HepG2 (cell line): ENCODE measurements at regions not wholly inside any gene's neighbourhood (a gene's known extent, or its start where the extent isn't known, plus 50 kb on each side); places are given as distances from the start of the nearest gene placed in this dataset.
"Not testable (repeated sequence)": the region's sequence is repeated elsewhere in the genome, so short reads cannot be mapped to it uniquely, and the experiment has no call there.

Source experiments
- ATAC-seq: fragments of 200-7000 bp; cut with Tn5 transposase; 3 replicates; pipeline ENCODE4 v1.9.1; 2020; ENCODE audit warnings: mild to moderate bottlenecking, moderate library complexity
- BruUV-seq: library from RNA; stranded (reverse); fragments of 400-500 nt; replicated peaks from 2 replicates; lab custom pipeline; 2021; lab: Mats Ljungman, UMichigan
- CTCF ChIA-PET: fragments of 300-600 bp; formaldehyde crosslinking; extraction: SDS; loops from one replicate; lab custom pipeline; 2021; ENCODE audit warnings: low total read pairs, inconsistent platforms, low intra/inter-chr PET ratio; lab: Yijun Ruan, JAX
- POLR2A ChIA-PET: fragments of 350-600 bp; sonication (Branson Sonifier 250); formaldehyde crosslinking; loops from one replicate; lab custom pipeline; 2020; ENCODE audit warnings: antibody characterized with exemption, inconsistent platforms; lab: Yijun Ruan, JAX
- DNase-seq: peaks from one replicate; pipeline ENCODE4 v3.0.0-alpha.2; 2015; ENCODE audit warnings: low spot score
- FAIRE-seq: peaks from 3 replicates; lab custom pipeline; 2011; peaks lifted over from hg19 to GRCh38; lab: Jason Lieb, UNC
- H2AFZ ChIP-seq: one replicate; pipeline ENCODE4 v1.6.1; 2011; ENCODE audit warnings: low read length, inconsistent platforms
- H3K27ac ChIP-seq: fragments of 300-600 bp; 3 replicates; pipeline ENCODE4 v1.8.0; 2011; ENCODE audit warnings: mixed run types, mild to moderate bottlenecking, mixed read lengths, low read length, inconsistent platforms; ENCODE audit not compliant: insufficient read depth; ENCODE audit errors: extremely low read length
- H3K27me3 ChIP-seq, 2 experiments: fragments of 200-600 bp in 1 of 2; 2 replicates in 1 of 2; 3 replicates in 1 of 2; pipeline versions ENCODE4 v1.6.0 to v1.8.0; 2011; ENCODE audit warnings: low read length in 2 of 2, mild to moderate bottlenecking in 2 of 2, moderate library complexity in 2 of 2, inconsistent platforms in 1 of 2; ENCODE audit not compliant: insufficient read depth in 2 of 2, control insufficient read depth in 1 of 2
- H3K36me3 ChIP-seq, 2 experiments: fragments of 200-600 bp in 1 of 2; replicated peaks in 1 of 2; 2 replicates in 1 of 2; 3 replicates in 1 of 2; pipeline versions ENCODE4 v1.5.1 to v1.8.0; 2011; ENCODE audit warnings: low read length in 2 of 2, inconsistent platforms in 1 of 2; ENCODE audit not compliant: insufficient read depth in 2 of 2, control insufficient read depth in 1 of 2
- H3K4me1 ChIP-seq: 2 replicates; pipeline ENCODE4 v1.5.1; 2012; ENCODE audit warnings: low read length, inconsistent platforms; ENCODE audit not compliant: insufficient read depth
- H3K4me2 ChIP-seq: 2 replicates; pipeline ENCODE4 v1.6.0; 2011; ENCODE audit warnings: low read depth, low read length, inconsistent platforms
- H3K4me3 ChIP-seq, 3 experiments: fragments of 200-600 bp in 1 of 3; sonication (generic), shearing (Covaris generic) in 1 of 3; replicated peaks in 1 of 3; 2 replicates each; pipeline ENCODE4 v1.5.1; 2011 to 2016; ENCODE audit warnings: low read length in 3 of 3, inconsistent platforms in 2 of 3, low read depth in 2 of 3, mild to moderate bottlenecking in 2 of 3, control low read depth in 1 of 3, mixed read lengths in 1 of 3; ENCODE audit not compliant: insufficient read depth in 1 of 3
- H3K79me2 ChIP-seq: one replicate; pipeline ENCODE4 v1.6.1; 2011; ENCODE audit warnings: low read length, inconsistent platforms; ENCODE audit not compliant: insufficient read depth
- H3K9ac ChIP-seq: 2 replicates; pipeline ENCODE4 v1.6.0; 2011; ENCODE audit warnings: mild to moderate bottlenecking, low read depth, low read length, inconsistent platforms; ENCODE audit not compliant: insufficient read depth
- H3K9me3 ChIP-seq: 2 replicates; pipeline ENCODE4 v1.5.1; 2012; ENCODE audit warnings: mild to moderate bottlenecking, low read length
- H4K20me1 ChIP-seq: 2 replicates; pipeline ENCODE4 v1.6.0; 2011; ENCODE audit warnings: inconsistent platforms, mild to moderate bottlenecking, low read length, moderate library complexity; ENCODE audit not compliant: insufficient read depth
- ARHGAP35 ChIP-seq: sonication (generic); formaldehyde crosslinking; IDR thresholded peaks from 2 replicates; pipeline ENCODE4 v1.9.0; 2022; ENCODE audit warnings: mild to moderate bottlenecking, inconsistent platforms, moderate library complexity, missing genetic modification reagents, borderline replicate concordance
- FOSL2 ChIP-seq: sonication (generic); formaldehyde crosslinking; IDR thresholded peaks from 2 replicates; pipeline ENCODE4 v1.4.0; 2020; ENCODE audit warnings: missing genetic modification reagents
- GTF3A ChIP-seq: sonication (generic); formaldehyde crosslinking; conservative IDR thresholded peaks from 2 replicates; pipeline ENCODE4 v1.4.0; 2020; ENCODE audit warnings: mild to moderate bottlenecking, missing genetic modification reagents
- MLLT10 ChIP-seq: sonication (generic); formaldehyde crosslinking; IDR thresholded peaks from 2 replicates; pipeline ENCODE4 v1.4.0; 2020; ENCODE audit warnings: missing genetic modification reagents
- ZNF430 ChIP-seq: sonication (generic); formaldehyde crosslinking; IDR thresholded peaks from 2 replicates; pipeline ENCODE4 v1.9.0; 2021; ENCODE audit warnings: mild to moderate bottlenecking, missing genetic modification reagents
- ZNF672 ChIP-seq: sonication (generic); formaldehyde crosslinking; IDR thresholded peaks from 2 replicates; pipeline ENCODE4 v1.8.1; 2022; ENCODE audit warnings: missing genetic modification reagents
- ZNF747 ChIP-seq: sonication (generic); formaldehyde crosslinking; IDR thresholded peaks from 2 replicates; pipeline ENCODE4 v1.8.1; 2023; ENCODE audit warnings: missing genetic modification reagents, mild to moderate bottlenecking, borderline replicate concordance
- WGBS: methylation state at CpG from one replicate; pipeline ENCODE4 v1.1.6; 2017; ENCODE audit warnings: low lambda C conversion rate; 5-methylcytosine and 5-hydroxymethylcytosine counted together
- in situ Hi-C: cut with HindIII; loops from 2 replicates; pipeline ENCODE4 v1.10.0; 2017; ENCODE audit warnings: low pct_unique_long_range_greater_than_20kb; ENCODE audit not compliant: extremely low pct_ligation_motif_present
- intact Hi-C: fragments of 100-400 bp; cut with micrococcal nuclease; formaldehyde crosslinking; loops from one replicate; pipeline ENCODE4 v1.10.0; 2022; ENCODE audit not compliant: unreplicated experiment
- TF ChIP-seq, protein P1 (sequence below): sonication (generic); formaldehyde crosslinking; IDR thresholded peaks from one replicate; pipeline ENCODE4 v1.5.1; 2020; ENCODE audit warnings: mild to moderate bottlenecking, missing genetic modification reagents; ENCODE audit errors: not compliant biosample characterization

DNA sequence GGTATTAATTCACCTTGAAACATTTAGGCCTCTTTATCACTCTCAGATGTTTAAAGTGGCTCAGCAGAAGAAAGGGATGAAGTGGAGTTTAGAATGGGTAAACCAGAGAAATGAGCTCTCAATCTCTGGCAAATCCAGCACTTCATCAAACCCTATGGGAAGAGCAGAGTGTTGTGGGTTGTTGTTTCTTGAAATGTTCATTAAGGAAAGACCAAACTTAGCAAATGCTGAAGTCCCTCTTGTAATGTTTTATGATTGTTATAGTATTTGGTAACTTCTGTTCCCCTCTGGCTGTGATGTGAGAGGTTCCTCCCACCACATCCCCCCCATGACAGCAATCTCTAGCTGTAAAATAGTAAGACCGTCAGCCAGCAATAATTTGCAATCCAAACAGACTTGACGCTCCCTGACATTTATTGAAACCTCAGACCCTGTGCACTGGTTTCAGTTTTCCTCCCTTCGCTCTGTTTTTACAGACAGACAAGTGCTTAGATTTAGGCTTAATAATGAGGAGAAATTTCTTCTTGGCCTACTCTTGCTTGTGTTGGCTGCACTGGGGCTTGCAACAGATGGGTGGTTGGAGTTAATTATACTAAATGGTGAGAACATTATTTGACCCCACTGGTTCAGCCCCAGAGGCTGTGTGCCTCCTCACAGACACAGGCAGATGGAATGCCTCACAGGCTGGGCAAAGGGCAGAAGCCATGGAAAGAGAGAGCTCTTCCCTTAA is 609.4 kb upstream of the SOX9 start (continued):
- TF ChIP-seq, protein P1, sequence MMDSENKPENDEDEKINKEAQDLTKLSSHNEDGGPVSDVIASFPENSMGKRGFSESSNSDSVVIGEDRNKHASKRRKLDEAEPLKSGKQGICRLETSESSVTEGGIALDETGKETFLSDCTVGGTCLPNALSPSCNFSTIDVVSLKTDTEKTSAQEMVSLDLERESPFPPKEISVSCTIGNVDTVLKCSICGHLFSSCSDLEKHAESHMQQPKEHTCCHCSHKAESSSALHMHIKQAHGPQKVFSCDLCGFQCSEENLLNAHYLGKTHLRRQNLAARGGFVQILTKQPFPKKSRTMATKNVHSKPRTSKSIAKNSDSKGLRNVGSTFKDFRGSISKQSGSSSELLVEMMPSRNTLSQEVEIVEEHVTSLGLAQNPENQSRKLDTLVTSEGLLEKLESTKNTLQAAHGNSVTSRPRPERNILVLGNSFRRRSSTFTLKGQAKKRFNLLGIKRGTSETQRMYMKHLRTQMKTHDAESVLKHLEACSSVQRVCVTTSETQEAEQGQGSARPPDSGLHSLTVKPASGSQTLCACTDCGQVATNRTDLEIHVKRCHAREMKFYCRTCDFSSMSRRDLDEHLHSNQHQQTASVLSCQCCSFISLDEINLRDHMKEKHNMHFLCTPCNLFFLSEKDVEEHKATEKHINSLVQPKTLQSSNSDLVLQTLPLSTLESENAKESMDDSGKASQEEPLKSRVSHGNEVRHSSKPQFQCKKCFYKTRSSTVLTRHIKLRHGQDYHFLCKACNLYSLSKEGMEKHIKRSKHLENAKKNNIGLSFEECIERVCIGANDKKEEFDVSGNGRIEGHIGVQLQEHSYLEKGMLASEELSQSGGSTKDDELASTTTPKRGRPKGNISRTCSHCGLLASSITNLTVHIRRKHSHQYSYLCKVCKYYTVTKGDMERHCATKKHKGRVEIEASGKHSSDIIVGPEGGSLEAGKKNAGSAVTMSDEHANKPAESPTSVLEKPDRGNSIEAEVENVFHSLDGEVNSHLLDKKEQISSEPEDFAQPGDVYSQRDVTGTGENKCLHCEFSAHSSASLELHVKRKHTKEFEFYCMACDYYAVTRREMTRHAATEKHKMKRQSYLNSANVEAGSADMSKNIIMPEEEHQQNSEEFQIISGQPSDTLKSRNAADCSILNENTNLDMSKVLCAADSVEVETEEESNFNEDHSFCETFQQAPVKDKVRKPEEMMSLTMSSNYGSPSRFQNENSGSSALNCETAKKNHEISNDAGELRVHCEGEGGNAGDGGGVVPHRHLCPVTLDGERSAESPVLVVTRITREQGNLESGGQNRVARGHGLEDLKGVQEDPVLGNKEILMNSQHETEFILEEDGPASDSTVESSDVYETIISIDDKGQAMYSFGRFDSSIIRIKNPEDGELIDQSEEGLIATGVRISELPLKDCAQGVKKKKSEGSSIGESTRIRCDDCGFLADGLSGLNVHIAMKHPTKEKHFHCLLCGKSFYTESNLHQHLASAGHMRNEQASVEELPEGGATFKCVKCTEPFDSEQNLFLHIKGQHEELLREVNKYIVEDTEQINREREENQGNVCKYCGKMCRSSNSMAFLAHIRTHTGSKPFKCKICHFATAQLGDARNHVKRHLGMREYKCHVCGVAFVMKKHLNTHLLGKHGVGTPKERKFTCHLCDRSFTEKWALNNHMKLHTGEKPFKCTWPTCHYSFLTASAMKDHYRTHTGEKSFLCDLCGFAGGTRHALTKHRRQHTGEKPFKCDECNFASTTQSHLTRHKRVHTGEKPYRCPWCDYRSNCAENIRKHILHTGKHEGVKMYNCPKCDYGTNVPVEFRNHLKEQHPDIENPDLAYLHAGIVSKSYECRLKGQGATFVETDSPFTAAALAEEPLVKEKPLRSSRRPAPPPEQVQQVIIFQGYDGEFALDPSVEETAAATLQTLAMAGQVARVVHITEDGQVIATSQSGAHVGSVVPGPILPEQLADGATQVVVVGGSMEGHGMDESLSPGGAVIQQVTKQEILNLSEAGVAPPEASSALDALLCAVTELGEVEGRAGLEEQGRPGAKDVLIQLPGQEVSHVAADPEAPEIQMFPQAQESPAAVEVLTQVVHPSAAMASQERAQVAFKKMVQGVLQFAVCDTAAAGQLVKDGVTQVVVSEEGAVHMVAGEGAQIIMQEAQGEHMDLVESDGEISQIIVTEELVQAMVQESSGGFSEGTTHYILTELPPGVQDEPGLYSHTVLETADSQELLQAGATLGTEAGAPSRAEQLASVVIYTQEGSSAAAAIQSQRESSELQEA (CRISPR knock-in tag): no peak
- TF ChIP-seq ZNF672 (CRISPR knock-in tag) (no peak), ZNF430 (no peak), ZNF747 (no peak), ARHGAP35 (CRISPR knock-in tag) (no peak), MLLT10 (no peak), GTF3A (CRISPR knock-in tag) (no peak), FOSL2 (CRISPR knock-in tag) (no peak)
- TF ChIP-seq, all 625 proteins: peak for 0

DNA sequence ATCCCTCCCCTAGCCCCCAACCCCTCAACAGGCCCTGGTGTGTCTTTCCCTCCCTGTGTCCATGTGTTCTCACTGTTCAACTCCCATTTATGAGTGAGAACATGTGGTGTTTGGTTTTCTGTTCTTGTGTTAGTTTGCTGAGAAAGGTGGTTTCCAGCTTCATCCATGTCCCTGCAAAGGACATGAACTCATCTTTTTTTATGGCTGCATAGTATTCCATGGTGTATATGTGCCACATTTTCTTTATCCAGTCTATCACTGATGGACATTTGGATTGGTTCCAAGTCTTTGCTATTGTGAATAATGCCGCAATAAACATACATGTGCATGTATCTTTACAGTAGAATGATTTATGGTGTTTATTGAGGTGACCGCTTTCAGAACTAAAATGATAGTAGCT is 607.1 kb upstream of the SOX9 start:
- H3K9me3 ChIP-seq, in situ Hi-C loops, H3K79me2 ChIP-seq, DNase-seq, intact Hi-C loops, CTCF ChIA-PET, H2AFZ ChIP-seq, H3K27me3 ChIP-seq, BruUV-seq, H4K20me1 ChIP-seq, POLR2A ChIA-PET, H3K27ac ChIP-seq, H3K4me3 ChIP-seq, H3K4me2 ChIP-seq, H3K9ac ChIP-seq, FAIRE-seq, ATAC-seq, H3K4me1 ChIP-seq, H3K36me3 ChIP-seq: not testable (repeated sequence)
- 27% methylated on average over 2 of the region's 2 CpGs for WGBS
